Prostate gland (tissue), 2 donors: ENCODE measurements at regions not wholly inside any gene's neighbourhood (a gene's known extent, or its start where the extent isn't known, plus 50 kb on each side); places are given as distances from the start of the nearest gene placed in this dataset.

Experiments used
- CTCF ChIP-seq, 4 experiments: fragments of 200-600 bp in 2 of 4; fragments of 450-650 bp in 2 of 4; sonication (generic) in 2 of 4; IDR thresholded peaks; 1 replicate in 3 of 4; 2 replicates in 1 of 4; pipeline ENCODE4 v1.5.1; 2016 to 2019; ENCODE audit warnings: antibody characterized with exemption in 4 of 4, mild to moderate bottlenecking in 2 of 4, moderate library complexity in 2 of 4
- POLR2A ChIP-seq: fragments of 450-650 bp; IDR thresholded peaks from one replicate; pipeline ENCODE4 v1.6.1; 2016; ENCODE audit warnings: antibody characterized with exemption, mild to moderate bottlenecking

- TF ChIP-seq CTCF (IDR thresholded peaks at IDR 0.05) (no peak), POLR2A (no peak)
These were observed 202.6 kb downstream of the PTPRC start for GRCh38 chr1:198841477-198841876.
